NCI-H774 (cell line): ENCODE measurements at regions not wholly inside any gene's neighbourhood (a gene's known extent, or its start where the extent isn't known, plus 50 kb on each side); places are given as distances from the start of the nearest gene placed in this dataset.

ENCODE experiments used
- DNase-seq: peaks from one replicate; lab custom pipeline; 2025; lab: John Stamatoyannopoulos, UW

- DNase-seq = no peak
Measured at GRCh38 chr18:68520406-68521075, 194.4 kb downstream of the TMX3 start.

- DNase-seq = no peak
Measured at GRCh38 chr18:68519336-68519735, 195.6 kb downstream of the TMX3 start.

- DNase-seq = no peak
Measured at GRCh38 chr18:68509902-68510301, 205.0 kb downstream of the TMX3 start.

- DNase-seq = no peak
Measured at GRCh38 chr18:68507781-68508180, 207.1 kb downstream of the TMX3 start.

GRCh38 chr18:68505178-68505574 is 209.7 kb downstream of the TMX3 start:
- no peak for DNase-seq

GRCh38 chr18:68504441-68505177 is 210.3 kb downstream of the TMX3 start:
- no peak for DNase-seq

- DNase-seq = no peak
Measured at GRCh38 chr18:68500556-68500955, 214.4 kb downstream of the TMX3 start.

GRCh38 chr18:68499141-68499540 is 215.8 kb downstream of the TMX3 start:
- DNase-seq = no peak

GRCh38 chr18:68498636-68499035 is 216.3 kb downstream of the TMX3 start:
- no peak for DNase-seq

GRCh38 chr18:68498185-68498584 is 216.7 kb downstream of the TMX3 start:
- DNase-seq = no peak

GRCh38 chr18:68494802-68495581 is 219.9 kb downstream of the TMX3 start:
- no peak for DNase-seq

GRCh38 chr18:68489013-68489792 is 225.7 kb downstream of the TMX3 start:
- DNase-seq = no peak

GRCh38 chr18:68484241-68484640 is 230.7 kb downstream of the TMX3 start:
- no peak for DNase-seq

- DNase-seq = no peak
Measured at GRCh38 chr18:68482815-68483214, 232.1 kb downstream of the TMX3 start.

GRCh38 chr18:68480196-68480595 is 234.7 kb downstream of the TMX3 start:
- peak; percentile 31 for DNase-seq

GRCh38 chr18:68478246-68478645 is 236.7 kb downstream of the TMX3 start:
- no peak for DNase-seq

GRCh38 chr18:68475883-68476282 is 239.0 kb downstream of the TMX3 start:
- DNase-seq = no peak

- no peak for DNase-seq
Measured at GRCh38 chr18:68472701-68473295, 242.1 kb downstream of the TMX3 start.

- no peak for DNase-seq
Measured at GRCh38 chr18:68469049-68469625, 245.8 kb downstream of the TMX3 start.

- peak; percentile 29 for DNase-seq
Measured at GRCh38 chr18:68467957-68468356, 247.0 kb downstream of the TMX3 start.

- no peak for DNase-seq
Measured at GRCh38 chr18:68467329-68467728, 247.6 kb downstream of the TMX3 start.
